Hindlimb muscle (tissue), 1 donor: ENCODE measurements at regions not wholly inside any gene's neighbourhood (a gene's known extent, or its start where the extent isn't known, plus 50 kb on each side); places are given as distances from the start of the nearest gene placed in this dataset.
"Not testable (repeated sequence)": the region's sequence is repeated elsewhere in the genome, so short reads cannot be mapped to it uniquely, and the experiment has no call there.

Experiments
- DNase-seq: peaks from one replicate; pipeline ENCODE4 v3.0.0-alpha.2; 2013

- DNase-seq, result no peak
Observed at GRCh38 chr2:156944871-156945270, 312.6 kb upstream of the GALNT5 start.

GRCh38 chr2:156947261-156947660 is 310.2 kb upstream of the GALNT5 start:
- no peak for DNase-seq

- DNase-seq, result no peak
Observed at GRCh38 chr2:156955701-156956100, 301.8 kb upstream of the GALNT5 start.

- DNase-seq, result no peak
Observed at GRCh38 chr2:156956161-156956560, 301.3 kb upstream of the GALNT5 start.

GRCh38 chr2:156958374-156958773 is 299.1 kb upstream of the GALNT5 start:
- no peak for DNase-seq

GRCh38 chr2:156959481-156959880 is 298.0 kb upstream of the GALNT5 start:
- no peak for DNase-seq

GRCh38 chr2:156982615-156983014 is 274.9 kb upstream of the GALNT5 start:
- no peak for DNase-seq

GRCh38 chr2:156986339-156986988 is 271.0 kb upstream of the GALNT5 start:
- no peak for DNase-seq

- no peak for DNase-seq
Observed at GRCh38 chr2:156999661-157000060, 257.8 kb upstream of the GALNT5 start.

GRCh38 chr2:157004789-157005188 is 252.7 kb upstream of the GALNT5 start:
- DNase-seq, result no peak

GRCh38 chr2:157015015-157015575 is 242.4 kb upstream of the GALNT5 start:
- DNase-seq, result no peak

GRCh38 chr2:157023264-157023663 is 234.2 kb upstream of the GALNT5 start:
- not testable (repeated sequence) for DNase-seq

GRCh38 chr2:157024129-157024528 is 233.4 kb upstream of the GALNT5 start:
- no peak for DNase-seq

- DNase-seq, result peak; percentile 6
Observed at GRCh38 chr2:157032017-157032416, 225.5 kb upstream of the GALNT5 start.

- DNase-seq, result no peak
Observed at GRCh38 chr2:157036726-157037125, 220.8 kb upstream of the GALNT5 start.

- DNase-seq, result no peak
Observed at GRCh38 chr2:157043786-157044185, 213.7 kb upstream of the GALNT5 start.

- no peak for DNase-seq
Observed at GRCh38 chr2:157046396-157046795, 211.1 kb upstream of the GALNT5 start.

- DNase-seq, result no peak
Observed at GRCh38 chr2:157052685-157053224, 204.8 kb upstream of the GALNT5 start.

GRCh38 chr2:157053876-157054275 is 203.6 kb upstream of the GALNT5 start:
- no peak for DNase-seq

GRCh38 chr2:157055660-157056199 is 201.8 kb upstream of the GALNT5 start:
- peak; percentile 5 for DNase-seq

- no peak for DNase-seq
Observed at GRCh38 chr2:157056200-157056676, 201.3 kb upstream of the GALNT5 start.

GRCh38 chr2:157058161-157058560 is 199.3 kb upstream of the GALNT5 start:
- no peak for DNase-seq

- DNase-seq, result no peak
Observed at GRCh38 chr2:157059036-157059435, 198.5 kb upstream of the GALNT5 start.

GRCh38 chr2:157061799-157062198 is 195.7 kb upstream of the GALNT5 start:
- DNase-seq, result no peak
